Lung (tissue), 11 donors: ENCODE measurements at regions not wholly inside any gene's neighbourhood (a gene's known extent, or its start where the extent isn't known, plus 50 kb on each side); places are given as distances from the start of the nearest gene placed in this dataset.
A peak's percentile ranks its signal among the peaks of the same experiment; 100 is the strongest.

Source experiments
- ATAC-seq: fragments of 200-7000 bp; cut with Tn5 transposase; one replicate; pipeline ENCODE4 v1.9.1; 2020; ENCODE audit warnings: moderate number of reproducible peaks; ENCODE audit not compliant: insufficient read depth, low FRiP score
- DNase-seq, 3 donors: peaks; one replicate each; pipeline ENCODE4 v3.0.0-alpha.2; 2013 to 2017
- H3K27ac ChIP-seq, 2 donors: one replicate each; pipeline ENCODE4 v1.5.1; 2013; ENCODE audit warnings: mild to moderate bottlenecking in 2 of 2, moderate library complexity in 2 of 2, control low read depth in 1 of 2, inconsistent platforms in 1 of 2, low read depth in 1 of 2, low read length in 1 of 2
- H3K27me3 ChIP-seq, 3 donors: one replicate each; pipeline ENCODE4 v1.5.1; 2013; ENCODE audit warnings: low read length in 2 of 3; ENCODE audit not compliant: control insufficient read depth in 3 of 3, insufficient read depth in 3 of 3
- H3K36me3 ChIP-seq, 4 donors: one replicate each; pipeline ENCODE4 v1.5.1; 2013; ENCODE audit warnings: low read length in 4 of 4, mild to moderate bottlenecking in 1 of 4, moderate library complexity in 1 of 4; ENCODE audit not compliant: control insufficient read depth in 4 of 4, insufficient read depth in 4 of 4
- H3K4me1 ChIP-seq, 5 donors: one replicate each; pipeline ENCODE4 v1.5.1; 2013; ENCODE audit warnings: low read length in 5 of 5, mild to moderate bottlenecking in 2 of 5, moderate library complexity in 1 of 5; ENCODE audit not compliant: control insufficient read depth in 5 of 5, insufficient read depth in 5 of 5
- H3K4me3 ChIP-seq: one replicate; pipeline ENCODE4 v1.5.1; 2013; ENCODE audit warnings: mild to moderate bottlenecking, control low read depth, moderate library complexity
- H3K9ac ChIP-seq, 2 donors: one replicate each; pipeline ENCODE4 v1.5.1; 2013; ENCODE audit warnings: low read length in 2 of 2, control low read depth in 1 of 2; ENCODE audit not compliant: insufficient read depth in 1 of 2
- H3K9me3 ChIP-seq, 4 donors: one replicate each; pipeline ENCODE4 v1.5.1; 2013; ENCODE audit warnings: low read length in 3 of 4, mild to moderate bottlenecking in 1 of 4, moderate library complexity in 1 of 4; ENCODE audit not compliant: control insufficient read depth in 4 of 4, insufficient read depth in 3 of 4
- CTCF ChIP-seq: IDR thresholded peaks from 2 replicates; pipeline ENCODE4 v1.5.1; 2012; ENCODE audit warnings: mild to moderate bottlenecking; ENCODE audit errors: control extremely low read depth, extremely low read depth
- WGBS, 2 donors: extraction: QIAGEN DNeasy Blood & Tissue Kit; methylation state at CpG; one replicate each; pipeline ENCODE4 v1.1.7; 2013; 5-methylcytosine and 5-hydroxymethylcytosine counted together
- donor health status: control.
- donor health status: control.
- donor health status: Bipolar disorder and iron deficiency.
- donor health status: healthy.
- donor health status: DM: yes; HTN: yes; CAD: no.

DNA sequence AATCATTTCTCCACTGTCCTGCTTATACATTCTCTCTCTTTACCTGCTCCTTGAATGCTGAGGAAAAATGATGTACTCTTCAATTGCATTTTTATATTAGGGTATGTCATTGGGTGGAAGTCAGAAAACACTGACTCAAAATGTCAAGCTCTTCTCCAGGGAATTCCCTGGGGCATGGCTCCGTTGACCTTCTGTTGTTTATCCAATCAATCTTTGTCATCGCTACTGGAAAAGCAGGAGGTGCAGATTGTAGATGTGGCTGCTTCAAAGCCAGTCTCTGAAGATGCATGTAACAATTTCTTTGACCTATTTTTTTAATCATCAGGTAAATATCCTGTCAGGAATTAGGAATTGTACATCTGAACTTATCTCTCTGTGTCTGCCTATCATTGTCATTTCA, 63.9 kb upstream of the TENT5A start:
- no peak overlapping the region for H3K27ac ChIP-seq
- H3K36me3 ChIP-seq: no peaks in the 10 kb centered on the region
- no peak overlapping the region for H3K4me3 ChIP-seq
- H3K9ac ChIP-seq: no peak overlapping the region
- no peaks in the 10 kb centered on the region for H3K9me3 ChIP-seq
- no peak for ATAC-seq
- DNase-seq: no peak
- H3K4me1 ChIP-seq: peaks cover 0 to 12% (median 3%) of the 10 kb centered on the region in 5 donors
- no peaks in the 10 kb centered on the region for H3K27me3 ChIP-seq
- 66 to 74% methylated on average over 2 of the region's 2 CpGs for WGBS, 2 donors
- TF ChIP-seq CTCF: no peak

DNA sequence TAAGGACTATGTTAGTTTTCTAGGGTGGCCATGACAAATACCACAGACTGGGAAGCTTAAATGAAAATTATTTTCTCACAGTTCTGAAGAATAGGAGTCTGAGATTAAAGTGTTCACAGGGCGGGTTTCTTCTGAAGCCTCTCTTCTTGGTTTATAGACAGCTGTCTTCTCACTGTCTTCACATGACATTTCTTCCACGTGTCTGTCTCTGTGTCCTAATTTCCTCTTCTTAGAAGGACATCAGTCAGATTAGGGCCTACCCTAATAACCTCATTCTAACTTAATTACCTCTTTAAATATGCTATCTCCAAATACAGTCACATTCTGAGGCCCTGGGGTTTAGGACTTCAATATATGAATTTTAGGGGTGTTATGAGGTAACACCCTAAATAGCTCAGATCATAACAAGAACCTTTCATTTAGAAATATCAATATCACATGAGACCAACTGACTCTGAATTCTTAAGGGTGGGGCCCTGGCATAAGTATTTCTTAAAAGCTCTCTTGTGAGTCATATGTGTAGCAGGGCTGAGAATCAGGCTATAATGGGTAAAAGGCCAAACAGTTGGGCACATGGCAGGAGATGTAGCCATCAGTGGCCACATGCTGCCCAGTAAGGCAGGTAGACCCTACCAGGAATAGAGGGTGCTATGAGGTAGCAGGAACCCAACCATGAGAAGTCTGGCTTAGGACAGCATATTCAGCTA, 62.0 kb upstream of the TENT5A start:
- Histone ChIP-seq H3K36me3 (no peaks in the 10 kb centered on the region), H3K9ac (no peak overlapping the region), H3K27ac (peak overlapping the region in 1 of 2 donors; percentile 20), H3K9me3 (no peaks in the 10 kb centered on the region), H3K4me1 (peaks cover 0 to 5% (median 4%) of the 10 kb centered on the region in 5 donors), H3K4me3 (no peak overlapping the region), H3K27me3 (no peaks in the 10 kb centered on the region)
- no peak for DNase-seq
- WGBS, 2 donors: 9 to 63% methylated on average over 2 of the region's 2 CpGs
- peak; percentile 51 for ATAC-seq
- no peak for TF ChIP-seq CTCF

DNA sequence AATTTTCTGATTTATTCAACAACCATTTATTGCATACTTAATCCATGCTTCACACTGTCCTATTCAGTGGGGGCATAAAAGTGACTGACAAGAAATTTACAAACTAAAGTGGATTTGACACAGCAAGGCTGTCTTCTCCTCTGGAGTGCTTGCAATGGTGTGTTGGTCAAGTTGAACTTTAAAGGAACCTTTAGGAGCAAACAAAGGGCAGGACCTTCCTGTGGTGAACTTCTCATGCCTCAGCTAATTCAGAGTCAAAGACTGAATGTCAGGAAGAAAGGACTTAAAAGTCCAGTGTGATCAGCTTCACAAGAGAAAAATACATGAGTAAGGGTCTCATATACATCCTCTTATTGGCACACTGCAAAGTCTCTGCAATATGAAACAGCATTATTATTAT, 60.8 kb upstream of the TENT5A start:
- TF ChIP-seq CTCF: no peak
- no peaks in the 10 kb centered on the region for H3K9me3 ChIP-seq
- H3K27me3 ChIP-seq: no peaks in the 10 kb centered on the region
- no peak overlapping the region for H3K27ac ChIP-seq
- no peak for DNase-seq
- ATAC-seq: no peak
- H3K36me3 ChIP-seq: no peaks in the 10 kb centered on the region
- no peak overlapping the region for H3K9ac ChIP-seq
- H3K4me1 ChIP-seq: peaks cover 0 to 9% (median 4%) of the 10 kb centered on the region in 5 donors
- no peak overlapping the region for H3K4me3 ChIP-seq

DNA sequence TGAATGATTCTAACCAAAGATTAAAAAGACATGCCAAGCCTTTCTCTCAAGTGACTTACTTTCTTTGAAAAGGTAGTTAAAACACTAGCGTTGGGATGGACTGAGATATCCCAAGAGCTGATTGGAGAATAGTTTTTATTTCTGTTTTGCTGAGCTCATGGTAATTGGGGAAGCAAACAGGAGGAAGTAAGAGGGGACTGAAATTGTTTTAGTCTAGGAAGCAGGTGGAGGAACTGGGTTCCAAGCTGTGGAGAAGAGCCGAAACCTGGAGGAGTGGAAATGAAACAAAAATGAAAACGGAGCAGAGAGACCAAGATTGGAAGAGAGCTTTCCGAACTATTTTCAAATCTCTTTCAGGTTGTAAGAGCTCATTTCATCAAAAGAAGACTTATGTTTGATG, 59.9 kb upstream of the TENT5A start:
- no peak overlapping the region for H3K27ac ChIP-seq
- H3K9ac ChIP-seq: no peak overlapping the region
- TF ChIP-seq CTCF: no peak
- no peaks in the 10 kb centered on the region for H3K27me3 ChIP-seq
- H3K4me1 ChIP-seq: peaks cover 0 to 9% (median 4%) of the 10 kb centered on the region in 5 donors
- H3K36me3 ChIP-seq: no peaks in the 10 kb centered on the region
- no peaks in the 10 kb centered on the region for H3K9me3 ChIP-seq
- DNase-seq (no peak), ATAC-seq (no peak)
- 23 to 58% methylated on average over 4 of the region's 4 CpGs for WGBS, 2 donors
- no peak overlapping the region for H3K4me3 ChIP-seq
